ENCODE measurements at regions not wholly inside any gene's neighbourhood (a gene's known extent, or its start where the extent isn't known, plus 50 kb on each side); places are given as distances from the start of the nearest gene placed in this dataset.
"Not testable (repeated sequence)": the region's sequence is repeated elsewhere in the genome, so short reads cannot be mapped to it uniquely, and the experiment has no call there.

- H3K27ac ChIP-seq = no peak overlapping the region
- no peak for DNase-seq (ENCODE audit: low read depth, low spot score)
Observed at GRCh38 chr4:75422998-75423397, 91.2 kb downstream of the RCHY1 start.

- no peak overlapping the region for H3K27ac ChIP-seq
- DNase-seq (ENCODE audit: low read depth, low spot score) = no peak
Observed at GRCh38 chr4:75412746-75413145, 101.5 kb downstream of the RCHY1 start.

- no peak overlapping the region for H3K27ac ChIP-seq
- DNase-seq (ENCODE audit: low read depth, low spot score) = no peak
Observed at GRCh38 chr4:75398501-75398900, 115.7 kb downstream of the RCHY1 start.

- no peak overlapping the region for H3K27ac ChIP-seq
- DNase-seq (ENCODE audit: low read depth, low spot score) = no peak
Observed at GRCh38 chr4:75391489-75392166, 122.6 kb downstream of the RCHY1 start.

- not testable (repeated sequence) for DNase-seq (ENCODE audit: low read depth, low spot score); H3K27ac ChIP-seq
Observed at GRCh38 chr4:75386426-75386825, 127.8 kb downstream of the RCHY1 start.

GRCh38 chr4:75385106-75385505 lies 129.1 kb downstream of the RCHY1 start:
- DNase-seq (ENCODE audit: low read depth, low spot score) = no peak
- no peak overlapping the region for H3K27ac ChIP-seq

- no peak for DNase-seq (ENCODE audit: low read depth, low spot score)
- H3K27ac ChIP-seq = no peak overlapping the region
Observed at GRCh38 chr4:75376543-75376942, 137.7 kb downstream of the RCHY1 start.

GRCh38 chr4:75371915-75372314 lies 142.3 kb downstream of the RCHY1 start:
- no peak for DNase-seq (ENCODE audit: low read depth, low spot score)
- no peak overlapping the region for H3K27ac ChIP-seq

GRCh38 chr4:75370576-75370975 lies 143.6 kb downstream of the RCHY1 start:
- H3K27ac ChIP-seq = no peak overlapping the region
- no peak for DNase-seq (ENCODE audit: low read depth, low spot score)

GRCh38 chr4:75345423-75345822 lies 168.8 kb downstream of the RCHY1 start:
- no peak overlapping the region for H3K27ac ChIP-seq

GRCh38 chr4:75344915-75345314 lies 169.3 kb downstream of the RCHY1 start:
- DNase-seq (ENCODE audit: low read depth, low spot score) = no peak
- H3K27ac ChIP-seq = no peak overlapping the region

More at GRCh38 chr4:75345423-75345822, 168.8 kb downstream of the RCHY1 start:
- no peak for DNase-seq (ENCODE audit: low read depth, low spot score)

GRCh38 chr4:75343333-75343732 lies 170.9 kb downstream of the RCHY1 start:
- H3K27ac ChIP-seq = no peak overlapping the region
- DNase-seq (ENCODE audit: low read depth, low spot score) = no peak

- no peak overlapping the region for H3K27ac ChIP-seq
- DNase-seq (ENCODE audit: low read depth, low spot score) = no peak
Observed at GRCh38 chr4:75340561-75340960, 173.6 kb downstream of the RCHY1 start.

GRCh38 chr4:75338352-75338880 lies 175.8 kb downstream of the RCHY1 start:
- no peak overlapping the region for H3K27ac ChIP-seq
- DNase-seq (ENCODE audit: low read depth, low spot score) = no peak

GRCh38 chr4:75327804-75328512 lies 186.2 kb downstream of the RCHY1 start:
- no peak for DNase-seq (ENCODE audit: low read depth, low spot score)
- no peak overlapping the region for H3K27ac ChIP-seq

GRCh38 chr4:75325318-75325979 lies 188.8 kb downstream of the RCHY1 start:
- no peak overlapping the region for H3K27ac ChIP-seq
- no peak for DNase-seq (ENCODE audit: low read depth, low spot score)

- no peak overlapping the region for H3K27ac ChIP-seq
- no peak for DNase-seq (ENCODE audit: low read depth, low spot score)
Observed at GRCh38 chr4:75321484-75321883, 192.7 kb downstream of the RCHY1 start.

GRCh38 chr4:75317641-75318040 lies 196.6 kb downstream of the RCHY1 start:
- DNase-seq (ENCODE audit: low read depth, low spot score); H3K27ac ChIP-seq: not testable (repeated sequence)

- no peak overlapping the region for H3K27ac ChIP-seq
- no peak for DNase-seq (ENCODE audit: low read depth, low spot score)
Observed at GRCh38 chr4:75308049-75308448, 206.2 kb downstream of the RCHY1 start.

GRCh38 chr4:75306506-75306905 lies 207.7 kb downstream of the RCHY1 start:
- no peak for DNase-seq (ENCODE audit: low read depth, low spot score)
- H3K27ac ChIP-seq = no peak overlapping the region

- DNase-seq (ENCODE audit: low read depth, low spot score) = no peak
- no peak overlapping the region for H3K27ac ChIP-seq
Observed at GRCh38 chr4:75302648-75303047, 211.6 kb downstream of the RCHY1 start.

Data from epithelial cell of prostate (primary cell).